ENCODE measurements at regions not wholly inside any gene's neighbourhood (a gene's known extent, or its start where the extent isn't known, plus 50 kb on each side); places are given as distances from the start of the nearest gene placed in this dataset.

GRCh38 chr5:82340799-82341198, 62.6 kb upstream of the RPS23 start:
- intact Hi-C loops (cut with DNase I; ENCODE audit: low total_unique reads) = no loop called here
- H3K4me1 ChIP-seq = no peaks in the 10 kb centered on the region
- no peaks in the 10 kb centered on the region for H3K36me3 ChIP-seq
- H3K4me3 ChIP-seq = no peak overlapping the region
- DNase-seq = no peak
- WGBS, 2 donors (ENCODE audit: low coverage in 1 of 2) = 85 to 88% methylated on average over 2 to 5 of the region's 5 CpGs
- no peak overlapping the region for H3K27ac ChIP-seq
- in situ Hi-C loops (cut with MboI; ENCODE audit: low pct_ligation_motif_present in 1 of 4, low pct_unique_long_range_greater_than_20kb in 1 of 4, low sequenced_read_pairs in 3 of 4) = no loop called here
- H3K9me3 ChIP-seq = no peaks in the 10 kb centered on the region
- TF ChIP-seq, protein P1, sequence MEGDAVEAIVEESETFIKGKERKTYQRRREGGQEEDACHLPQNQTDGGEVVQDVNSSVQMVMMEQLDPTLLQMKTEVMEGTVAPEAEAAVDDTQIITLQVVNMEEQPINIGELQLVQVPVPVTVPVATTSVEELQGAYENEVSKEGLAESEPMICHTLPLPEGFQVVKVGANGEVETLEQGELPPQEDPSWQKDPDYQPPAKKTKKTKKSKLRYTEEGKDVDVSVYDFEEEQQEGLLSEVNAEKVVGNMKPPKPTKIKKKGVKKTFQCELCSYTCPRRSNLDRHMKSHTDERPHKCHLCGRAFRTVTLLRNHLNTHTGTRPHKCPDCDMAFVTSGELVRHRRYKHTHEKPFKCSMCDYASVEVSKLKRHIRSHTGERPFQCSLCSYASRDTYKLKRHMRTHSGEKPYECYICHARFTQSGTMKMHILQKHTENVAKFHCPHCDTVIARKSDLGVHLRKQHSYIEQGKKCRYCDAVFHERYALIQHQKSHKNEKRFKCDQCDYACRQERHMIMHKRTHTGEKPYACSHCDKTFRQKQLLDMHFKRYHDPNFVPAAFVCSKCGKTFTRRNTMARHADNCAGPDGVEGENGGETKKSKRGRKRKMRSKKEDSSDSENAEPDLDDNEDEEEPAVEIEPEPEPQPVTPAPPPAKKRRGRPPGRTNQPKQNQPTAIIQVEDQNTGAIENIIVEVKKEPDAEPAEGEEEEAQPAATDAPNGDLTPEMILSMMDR (IDR thresholded peaks at IDR 0.05) = no peak
- TF ChIP-seq EP300 (IDR thresholded peaks at IDR 0.05; ENCODE audit: low read depth) (no peak), POLR2AphosphoS5 (IDR thresholded peaks at IDR 0.05) (no peak), POLR2A (IDR thresholded peaks at IDR 0.05) (no peak)
- H3K27me3 ChIP-seq = no peaks in the 10 kb centered on the region

DNA sequence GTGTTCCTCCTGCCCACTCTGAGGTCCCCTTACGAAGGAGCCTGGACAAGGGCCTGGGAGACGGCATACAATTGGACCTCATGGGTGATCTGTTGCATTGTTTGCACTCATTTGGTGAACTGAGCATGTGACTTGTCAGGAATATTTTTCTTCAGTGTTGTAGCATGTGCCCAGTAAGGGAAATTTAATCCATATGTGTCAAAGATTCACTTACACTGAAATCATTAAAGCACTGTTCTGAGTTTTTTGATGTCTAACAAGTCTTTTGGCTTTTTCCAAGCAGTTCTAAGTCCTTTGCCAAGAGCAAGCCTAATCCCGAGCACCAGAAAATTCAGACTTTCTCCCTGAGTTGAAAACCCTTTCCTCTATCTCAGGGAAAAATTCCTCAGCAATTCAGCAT, 61.6 kb upstream of the RPS23 start:
- Histone ChIP-seq H3K4me3 (no peak overlapping the region), H3K36me3 (no peaks in the 10 kb centered on the region), H3K4me1 (no peaks in the 10 kb centered on the region), H3K27me3 (no peaks in the 10 kb centered on the region), H3K27ac (no peak overlapping the region), H3K9me3 (no peaks in the 10 kb centered on the region)
- intact Hi-C loops (cut with DNase I; ENCODE audit: low total_unique reads) = no loop called here
- in situ Hi-C loops (cut with MboI; ENCODE audit: low pct_ligation_motif_present in 1 of 4, low pct_unique_long_range_greater_than_20kb in 1 of 4, low sequenced_read_pairs in 3 of 4) = no loop called here
- 82% methylated on average over 3 of the region's 3 CpGs; no CpG with 5 or more reads in 1 of the 2 donors for WGBS, 2 donors (ENCODE audit: low coverage in 1 of 2)
- no peak for TF ChIP-seq POLR2AphosphoS5 (IDR thresholded peaks at IDR 0.05)
- DNase-seq = no peak

GRCh38 chr5:82338771-82339373, 60.7 kb upstream of the RPS23 start:
- Histone ChIP-seq H3K27ac (no peak overlapping the region), H3K4me3 (no peak overlapping the region), H3K9me3 (no peaks in the 10 kb centered on the region), H3K4me1 (peaks cover 0 to 3% (median 0%) of the 10 kb centered on the region in 4 donors), H3K27me3 (no peaks in the 10 kb centered on the region), H3K36me3 (no peaks in the 10 kb centered on the region)
- TF ChIP-seq EP300 (IDR thresholded peaks at IDR 0.05; ENCODE audit: low read depth) (no peak), POLR2A (IDR thresholded peaks at IDR 0.05) (no peak), POLR2AphosphoS5 (IDR thresholded peaks at IDR 0.05) (no peak)
- TF ChIP-seq, protein P1 (IDR thresholded peaks at IDR 0.05) = no peak
- intact Hi-C loops (cut with DNase I; ENCODE audit: low total_unique reads) = no loop called here
- 88 to 90% methylated on average over 4 to 5 of the region's 5 CpGs for WGBS, 2 donors (ENCODE audit: low coverage in 1 of 2)
- no peak for DNase-seq
- in situ Hi-C loops (cut with MboI; ENCODE audit: low pct_ligation_motif_present in 1 of 4, low pct_unique_long_range_greater_than_20kb in 1 of 4, low sequenced_read_pairs in 3 of 4) = no loop called here

- H3K9me3 ChIP-seq = no peaks in the 10 kb centered on the region
- no peak for TF ChIP-seq POLR2A (IDR thresholded peaks at IDR 0.05)
- TF ChIP-seq, protein P1 (IDR thresholded peaks at IDR 0.05) = no peak
- TF ChIP-seq EP300 (IDR thresholded peaks at IDR 0.05; ENCODE audit: low read depth) = no peak
- no peak for TF ChIP-seq POLR2AphosphoS5 (IDR thresholded peaks at IDR 0.05)
- no peak overlapping the region for H3K27ac ChIP-seq
- H3K4me1 ChIP-seq = peaks cover 0 to 3% (median 0%) of the 10 kb centered on the region in 4 donors
- 100% methylated on average over 1 of the region's 1 CpG for WGBS, 2 donors (ENCODE audit: low coverage in 1 of 2)
- intact Hi-C loops (cut with DNase I; ENCODE audit: low total_unique reads) = no loop called here
- DNase-seq = no peak
- no peaks in the 10 kb centered on the region for H3K27me3 ChIP-seq
- no peak overlapping the region for H3K4me3 ChIP-seq
- H3K36me3 ChIP-seq = no peaks in the 10 kb centered on the region
- in situ Hi-C loops (cut with MboI; ENCODE audit: low pct_ligation_motif_present in 1 of 4, low pct_unique_long_range_greater_than_20kb in 1 of 4, low sequenced_read_pairs in 3 of 4) = no loop called here
Observed at GRCh38 chr5:82336959-82337351, 58.8 kb upstream of the RPS23 start.

Measured in transverse colon (tissue), 4 donors.